Gastrocnemius medialis (tissue), 4 donors: ENCODE measurements at regions not wholly inside any gene's neighbourhood (a gene's known extent, or its start where the extent isn't known, plus 50 kb on each side); places are given as distances from the start of the nearest gene placed in this dataset.

Experiments
- ATAC-seq, 2 donors: fragments of 150-250 bp; one replicate each; pipeline ENCODE4 v1.9.1; 2016
- DNase-seq, 2 donors: peaks; one replicate each; pipeline ENCODE4 v3.0.0-alpha.2; 2019
- H3K27ac ChIP-seq, 4 donors: fragments of 200-600 bp; sonication (generic); 1 replicate in 1 of 4; 2 replicates in 3 of 4; pipeline ENCODE4 v1.5.1; 2016 to 2018; ENCODE audit warnings: mild to moderate bottlenecking in 2 of 4, moderate library complexity in 1 of 4
- H3K27me3 ChIP-seq, 3 donors: fragments of 200-600 bp; sonication (generic) in 2 of 3; 1 replicate in 1 of 3; 2 replicates in 2 of 3; pipeline versions ENCODE4 v1.5.1 to v1.6.0; 2016 to 2019; ENCODE audit warnings: mild to moderate bottlenecking in 1 of 3, moderate library complexity in 1 of 3
- H3K36me3 ChIP-seq, 2 donors: fragments of 200-600 bp; sonication (generic) in 1 of 2; one replicate each; pipeline ENCODE4 v1.5.1; 2017 to 2018
- H3K4me1 ChIP-seq, 2 donors: fragments of 200-600 bp; sonication (generic) in 1 of 2; one replicate each; pipeline ENCODE4 v1.5.1; 2016 to 2017; ENCODE audit warnings: mild to moderate bottlenecking in 2 of 2
- H3K4me3 ChIP-seq, 4 donors: fragments of 200-600 bp; sonication (generic) in 3 of 4; 1 replicate in 1 of 4; 2 replicates in 3 of 4; pipeline ENCODE4 v1.5.1; 2016 to 2019; ENCODE audit warnings: mild to moderate bottlenecking in 2 of 4
- H3K9me3 ChIP-seq, 3 donors: fragments of 200-600 bp; sonication (generic) in 2 of 3; 1 replicate in 1 of 3; 2 replicates in 2 of 3; pipeline ENCODE4 v1.5.1; 2016 to 2019
- CTCF ChIP-seq, 5 experiments: fragments of 450-650 bp in 3 of 5; fragments of 200-600 bp in 2 of 5; sonication (generic) in 2 of 5; IDR thresholded peaks in 4 of 5; conservative IDR thresholded peaks in 1 of 5; 1 replicate in 4 of 5; 2 replicates in 1 of 5; pipeline ENCODE4 v1.5.1; 2016 to 2019; ENCODE audit warnings: antibody characterized with exemption in 5 of 5, mild to moderate bottlenecking in 3 of 5, moderate library complexity in 3 of 5
- POLR2A ChIP-seq, 2 donors: fragments of 450-650 bp; IDR thresholded peaks; one replicate each; pipeline ENCODE4 v1.6.1; 2017; ENCODE audit warnings: antibody characterized with exemption in 2 of 2, mild to moderate bottlenecking in 2 of 2, moderate library complexity in 2 of 2
- in situ Hi-C, 4 donors: fragments of 200-750 bp; cut with MboI; loops; one replicate each; pipeline versions ENCODE4 v1.15.0 to v1.8.0; 2017; ENCODE audit warnings: low sequenced_read_pairs in 4 of 4
- intact Hi-C: fragments of 100-400 bp; cut with DNase I; formaldehyde crosslinking; loops from one replicate; pipeline ENCODE4 v1.15.1; 2023; ENCODE audit warnings: low total_unique reads

GRCh38 chr5:35359859-35360258, 129.6 kb upstream of the PRLR start:
- Histone ChIP-seq H3K27me3 (no peaks in the 10 kb centered on the region), H3K27ac (no peak overlapping the region), H3K36me3 (no peaks in the 10 kb centered on the region), H3K9me3 (no peaks in the 10 kb centered on the region), H3K4me3 (no peak overlapping the region), H3K4me1 (no peaks in the 10 kb centered on the region)
- in situ Hi-C loops, result no loop called here
- ATAC-seq, result no peak
- intact Hi-C loops, result no loop called here
- DNase-seq, result no peak
- TF ChIP-seq CTCF (IDR thresholded peaks at IDR 0.05 in 4 of 5, conservative IDR thresholded peaks at IDR 0.05 in 1 of 5), result no peak
- TF ChIP-seq POLR2A (IDR thresholded peaks at IDR 0.05), result no peak

- intact Hi-C loops (no loop called here), in situ Hi-C loops (no loop called here)
- no peak for DNase-seq
- H3K27ac ChIP-seq, result no peak overlapping the region
- H3K4me3 ChIP-seq, result no peak overlapping the region
- H3K27me3 ChIP-seq, result no peaks in the 10 kb centered on the region
- no peak for ATAC-seq
- no peaks in the 10 kb centered on the region for H3K36me3 ChIP-seq
- H3K4me1 ChIP-seq, result no peaks in the 10 kb centered on the region
- no peaks in the 10 kb centered on the region for H3K9me3 ChIP-seq
- TF ChIP-seq CTCF (IDR thresholded peaks at IDR 0.05 in 4 of 5, conservative IDR thresholded peaks at IDR 0.05 in 1 of 5) (no peak), POLR2A (IDR thresholded peaks at IDR 0.05) (no peak)
These were observed 127.7 kb upstream of the PRLR start for GRCh38 chr5:35357973-35358372.

DNA sequence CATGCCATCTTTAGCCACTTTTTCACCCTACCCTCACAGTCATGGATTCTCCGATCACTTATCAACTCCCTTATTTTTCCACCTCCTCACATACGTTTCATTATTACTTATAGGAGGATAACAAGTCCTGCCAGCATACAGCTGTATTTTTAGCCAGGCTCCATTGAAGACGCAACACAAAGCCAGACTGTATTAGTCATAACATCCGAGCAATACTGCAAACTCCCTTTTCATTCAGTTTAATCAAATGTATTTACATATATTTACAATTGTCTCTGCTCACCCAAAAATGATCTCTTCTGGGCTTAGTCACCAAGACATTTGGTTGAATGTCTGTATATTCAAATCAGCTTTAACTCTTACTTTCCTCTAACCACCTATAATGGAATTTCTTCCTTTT, 126.4 kb upstream of the PRLR start:
- ATAC-seq, result no peak
- Histone ChIP-seq H3K9me3 (no peaks in the 10 kb centered on the region), H3K4me1 (no peaks in the 10 kb centered on the region), H3K27ac (no peak overlapping the region), H3K4me3 (no peak overlapping the region), H3K36me3 (no peaks in the 10 kb centered on the region), H3K27me3 (no peaks in the 10 kb centered on the region)
- no peak for DNase-seq
- in situ Hi-C loops (no loop called here), intact Hi-C loops (no loop called here)
- TF ChIP-seq CTCF (IDR thresholded peaks at IDR 0.05 in 4 of 5, conservative IDR thresholded peaks at IDR 0.05 in 1 of 5) (no peak), POLR2A (IDR thresholded peaks at IDR 0.05) (no peak)

DNA sequence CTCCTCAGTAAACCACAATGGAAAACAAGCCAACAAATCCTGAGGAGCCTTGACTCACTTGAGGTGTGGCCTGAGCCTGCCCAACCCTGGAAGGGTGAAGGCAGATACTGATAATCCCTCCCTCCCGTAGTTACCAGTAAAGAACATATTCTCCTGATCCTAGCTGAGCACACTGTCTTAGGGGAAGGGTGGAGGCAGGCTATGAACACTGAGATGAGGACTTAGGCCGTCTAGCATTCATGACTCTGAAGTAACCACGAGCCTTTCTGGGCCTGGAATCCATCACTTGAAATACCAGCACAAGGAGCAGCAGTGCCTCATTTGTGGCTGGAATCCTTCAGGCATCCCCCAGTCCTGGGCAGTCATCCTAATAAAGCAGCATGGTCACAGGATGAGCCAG, 124.5 kb upstream of the PRLR start:
- Histone ChIP-seq H3K36me3 (no peaks in the 10 kb centered on the region), H3K4me3 (no peak overlapping the region), H3K4me1 (no peaks in the 10 kb centered on the region), H3K27ac (no peak overlapping the region), H3K9me3 (no peaks in the 10 kb centered on the region), H3K27me3 (no peaks in the 10 kb centered on the region)
- no peak for TF ChIP-seq POLR2A (IDR thresholded peaks at IDR 0.05)
- TF ChIP-seq CTCF (IDR thresholded peaks at IDR 0.05 in 4 of 5, conservative IDR thresholded peaks at IDR 0.05 in 1 of 5), result no peak
- ATAC-seq (no peak), DNase-seq (no peak)
- intact Hi-C loops, result no loop called here
- in situ Hi-C loops, result no loop called here

DNA sequence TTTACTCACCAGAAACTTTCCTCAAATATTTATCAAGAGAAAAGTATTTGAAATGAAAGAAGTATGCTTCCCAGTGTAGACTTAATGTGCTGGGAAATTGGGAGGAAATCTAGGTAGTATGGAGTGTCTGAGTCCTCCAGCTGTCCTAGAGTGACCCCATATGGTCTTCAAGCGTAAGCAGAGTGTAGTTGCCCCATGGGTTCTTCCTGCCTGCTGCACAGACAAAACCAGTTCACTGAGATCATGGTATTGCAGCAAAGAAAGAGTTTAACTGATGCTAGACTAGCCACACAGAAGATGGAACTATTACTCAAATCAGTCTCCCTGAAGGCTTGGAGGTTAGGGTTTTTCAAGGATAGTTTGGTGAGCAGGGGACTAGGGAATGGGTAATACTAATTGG, 114.9 kb upstream of the PRLR start:
- H3K27me3 ChIP-seq, result no peaks in the 10 kb centered on the region
- H3K4me3 ChIP-seq, result no peak overlapping the region
- no peak overlapping the region for H3K27ac ChIP-seq
- intact Hi-C loops, result no loop called here
- TF ChIP-seq POLR2A (IDR thresholded peaks at IDR 0.05) (no peak), CTCF (IDR thresholded peaks at IDR 0.05 in 4 of 5, conservative IDR thresholded peaks at IDR 0.05 in 1 of 5) (no peak)
- no peaks in the 10 kb centered on the region for H3K36me3 ChIP-seq
- ATAC-seq, result no peak
- no peaks in the 10 kb centered on the region for H3K9me3 ChIP-seq
- in situ Hi-C loops, result no loop called here
- DNase-seq, result no peak
- H3K4me1 ChIP-seq, result no peaks in the 10 kb centered on the region
